ENCODE measurements at regions not wholly inside any gene's neighbourhood (a gene's known extent, or its start where the extent isn't known, plus 50 kb on each side); places are given as distances from the start of the nearest gene placed in this dataset.

- H3K36me3 ChIP-seq (ENCODE audit: insufficient read depth) = peaks cover 4% of the 10 kb centered on the region; the same call in 1 of the 2 replicates
- no peaks in the 10 kb centered on the region for H3F3A ChIP-seq (replicated peaks; ENCODE audit: low read depth)
- no peak for ATAC-seq
- TF ChIP-seq, protein P1, sequence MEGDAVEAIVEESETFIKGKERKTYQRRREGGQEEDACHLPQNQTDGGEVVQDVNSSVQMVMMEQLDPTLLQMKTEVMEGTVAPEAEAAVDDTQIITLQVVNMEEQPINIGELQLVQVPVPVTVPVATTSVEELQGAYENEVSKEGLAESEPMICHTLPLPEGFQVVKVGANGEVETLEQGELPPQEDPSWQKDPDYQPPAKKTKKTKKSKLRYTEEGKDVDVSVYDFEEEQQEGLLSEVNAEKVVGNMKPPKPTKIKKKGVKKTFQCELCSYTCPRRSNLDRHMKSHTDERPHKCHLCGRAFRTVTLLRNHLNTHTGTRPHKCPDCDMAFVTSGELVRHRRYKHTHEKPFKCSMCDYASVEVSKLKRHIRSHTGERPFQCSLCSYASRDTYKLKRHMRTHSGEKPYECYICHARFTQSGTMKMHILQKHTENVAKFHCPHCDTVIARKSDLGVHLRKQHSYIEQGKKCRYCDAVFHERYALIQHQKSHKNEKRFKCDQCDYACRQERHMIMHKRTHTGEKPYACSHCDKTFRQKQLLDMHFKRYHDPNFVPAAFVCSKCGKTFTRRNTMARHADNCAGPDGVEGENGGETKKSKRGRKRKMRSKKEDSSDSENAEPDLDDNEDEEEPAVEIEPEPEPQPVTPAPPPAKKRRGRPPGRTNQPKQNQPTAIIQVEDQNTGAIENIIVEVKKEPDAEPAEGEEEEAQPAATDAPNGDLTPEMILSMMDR (conservative IDR thresholded peaks at IDR 0.05; ENCODE audit: low read depth in 2 of 2) = no peak
- no peaks in the 10 kb centered on the region for H4K20me1 ChIP-seq (replicated peaks; ENCODE audit: insufficient read depth)
- no peak overlapping the region for H3K4me2 ChIP-seq
- no peak overlapping the region for H2AFZ ChIP-seq
- H3K4me3 ChIP-seq = no peak overlapping the region
- no peak overlapping the region for H3K27ac ChIP-seq (ENCODE audit: low read depth)
- Mint-ChIP-seq H3K4me1 (no peaks in the 10 kb centered on the region; the same call in 2 of the 3 replicates), H3K27me3 (ENCODE audit: insufficient read depth, low read depth, poor library complexity) (peaks cover 7% of the 10 kb centered on the region), H3K4me3 (no peak overlapping the region), H3K36me3 (ENCODE audit: low read depth) (peaks cover 34% of the 10 kb centered on the region), H3K9me3 (peaks cover 96% of the 10 kb centered on the region), H3K27ac (no peak overlapping the region)
- DNase-seq (ENCODE audit: low spot score) = no peak
- no peaks in the 10 kb centered on the region for H3K4me1 ChIP-seq (ENCODE audit: insufficient read depth)
- H3K27me3 ChIP-seq (ENCODE audit: insufficient read depth) = no peaks in the 10 kb centered on the region
- H3K79me2 ChIP-seq (replicated peaks; ENCODE audit: insufficient read depth) = no peaks in the 10 kb centered on the region
- H3K9me2 ChIP-seq (ENCODE audit: insufficient read depth) = no peaks in the 10 kb centered on the region
These were observed 215.5 kb downstream of the GLRX3 start for GRCh38 chr10:130351466-130352290.

GRCh38 chr10:130352291-130352645 is 216.1 kb downstream of the GLRX3 start:
- Mint-ChIP-seq H3K9me3 (peaks cover 96% of the 10 kb centered on the region), H3K27me3 (ENCODE audit: insufficient read depth, low read depth, poor library complexity) (peaks cover 4% of the 10 kb centered on the region), H3K4me1 (no peaks in the 10 kb centered on the region; the same call in 2 of the 3 replicates), H3K27ac (no peak overlapping the region), H3K4me3 (no peak overlapping the region), H3K36me3 (ENCODE audit: low read depth) (peaks cover 35% of the 10 kb centered on the region)
- DNase-seq (ENCODE audit: low spot score) (no peak), ATAC-seq (no peak)
- no peak overlapping the region for H3K4me3 ChIP-seq
- H3F3A ChIP-seq (replicated peaks; ENCODE audit: low read depth) = no peaks in the 10 kb centered on the region
- H3K79me2 ChIP-seq (replicated peaks; ENCODE audit: insufficient read depth) = no peaks in the 10 kb centered on the region
- no peak overlapping the region for H3K4me2 ChIP-seq
- H2AFZ ChIP-seq = no peak overlapping the region
- H3K4me1 ChIP-seq (ENCODE audit: insufficient read depth) = no peaks in the 10 kb centered on the region
- no peak overlapping the region for H3K27ac ChIP-seq (ENCODE audit: low read depth)
- H3K36me3 ChIP-seq (ENCODE audit: insufficient read depth) = peaks cover 4% of the 10 kb centered on the region; the same call in 1 of the 2 replicates
- H3K27me3 ChIP-seq (ENCODE audit: insufficient read depth) = no peaks in the 10 kb centered on the region
- TF ChIP-seq ETS1 (IDR thresholded peaks at IDR 0.05) (no peak), EZH2phosphoT487 (IDR thresholded peaks at IDR 0.05; ENCODE audit: unreplicated experiment) (no peak), STAT1 (IDR thresholded peaks at IDR 0.05; ENCODE audit: unreplicated experiment) (no peak), EZH2 (IDR thresholded peaks at IDR 0.05; ENCODE audit: low read depth, unreplicated experiment) (no peak), NANOG (IDR thresholded peaks at IDR 0.05; ENCODE audit: borderline replicate concordance) (no peak), POLR2AphosphoS5 (IDR thresholded peaks at IDR 0.05; ENCODE audit: low read depth) (no peak), JUNB (IDR thresholded peaks at IDR 0.05; ENCODE audit: unreplicated experiment) (no peak)
- TF ChIP-seq, protein P2, sequence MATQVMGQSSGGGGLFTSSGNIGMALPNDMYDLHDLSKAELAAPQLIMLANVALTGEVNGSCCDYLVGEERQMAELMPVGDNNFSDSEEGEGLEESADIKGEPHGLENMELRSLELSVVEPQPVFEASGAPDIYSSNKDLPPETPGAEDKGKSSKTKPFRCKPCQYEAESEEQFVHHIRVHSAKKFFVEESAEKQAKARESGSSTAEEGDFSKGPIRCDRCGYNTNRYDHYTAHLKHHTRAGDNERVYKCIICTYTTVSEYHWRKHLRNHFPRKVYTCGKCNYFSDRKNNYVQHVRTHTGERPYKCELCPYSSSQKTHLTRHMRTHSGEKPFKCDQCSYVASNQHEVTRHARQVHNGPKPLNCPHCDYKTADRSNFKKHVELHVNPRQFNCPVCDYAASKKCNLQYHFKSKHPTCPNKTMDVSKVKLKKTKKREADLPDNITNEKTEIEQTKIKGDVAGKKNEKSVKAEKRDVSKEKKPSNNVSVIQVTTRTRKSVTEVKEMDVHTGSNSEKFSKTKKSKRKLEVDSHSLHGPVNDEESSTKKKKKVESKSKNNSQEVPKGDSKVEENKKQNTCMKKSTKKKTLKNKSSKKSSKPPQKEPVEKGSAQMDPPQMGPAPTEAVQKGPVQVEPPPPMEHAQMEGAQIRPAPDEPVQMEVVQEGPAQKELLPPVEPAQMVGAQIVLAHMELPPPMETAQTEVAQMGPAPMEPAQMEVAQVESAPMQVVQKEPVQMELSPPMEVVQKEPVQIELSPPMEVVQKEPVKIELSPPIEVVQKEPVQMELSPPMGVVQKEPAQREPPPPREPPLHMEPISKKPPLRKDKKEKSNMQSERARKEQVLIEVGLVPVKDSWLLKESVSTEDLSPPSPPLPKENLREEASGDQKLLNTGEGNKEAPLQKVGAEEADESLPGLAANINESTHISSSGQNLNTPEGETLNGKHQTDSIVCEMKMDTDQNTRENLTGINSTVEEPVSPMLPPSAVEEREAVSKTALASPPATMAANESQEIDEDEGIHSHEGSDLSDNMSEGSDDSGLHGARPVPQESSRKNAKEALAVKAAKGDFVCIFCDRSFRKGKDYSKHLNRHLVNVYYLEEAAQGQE (IDR thresholded peaks at IDR 0.05; ENCODE audit: unreplicated experiment) = no peak
- TF ChIP-seq, protein P1 (conservative IDR thresholded peaks at IDR 0.05; ENCODE audit: low read depth in 2 of 2) = no peak
- H3K9me2 ChIP-seq (ENCODE audit: insufficient read depth) = no peaks in the 10 kb centered on the region
- H4K20me1 ChIP-seq (replicated peaks; ENCODE audit: insufficient read depth) = no peaks in the 10 kb centered on the region

Measured in GM23338 (cell line).